ENCODE measurements at regions not wholly inside any gene's neighbourhood (a gene's known extent, or its start where the extent isn't known, plus 50 kb on each side); places are given as distances from the start of the nearest gene placed in this dataset.

DNA sequence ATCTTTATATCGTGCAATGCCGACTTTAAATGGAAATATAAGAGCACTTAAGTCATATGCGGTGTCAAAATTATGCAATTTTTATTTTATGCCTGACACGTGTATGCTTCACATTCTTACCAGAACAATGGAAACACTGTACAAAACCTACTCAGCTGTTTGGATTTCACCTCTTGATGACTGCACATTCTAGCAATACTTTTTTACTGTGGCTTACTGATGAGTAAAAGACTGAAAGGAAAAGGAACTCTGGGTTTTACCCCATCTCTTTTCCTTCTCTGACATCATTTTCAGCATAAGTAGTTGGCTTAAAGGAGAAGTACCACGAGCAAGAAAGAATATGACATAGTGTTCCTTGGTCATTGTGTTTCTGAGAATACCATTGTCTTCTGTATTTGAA lies 142.8 kb downstream of the POLR2M start:
- DNase-seq (ENCODE audit: extremely low read depth, low read depth), result no peak
- TF ChIP-seq, protein P1, sequence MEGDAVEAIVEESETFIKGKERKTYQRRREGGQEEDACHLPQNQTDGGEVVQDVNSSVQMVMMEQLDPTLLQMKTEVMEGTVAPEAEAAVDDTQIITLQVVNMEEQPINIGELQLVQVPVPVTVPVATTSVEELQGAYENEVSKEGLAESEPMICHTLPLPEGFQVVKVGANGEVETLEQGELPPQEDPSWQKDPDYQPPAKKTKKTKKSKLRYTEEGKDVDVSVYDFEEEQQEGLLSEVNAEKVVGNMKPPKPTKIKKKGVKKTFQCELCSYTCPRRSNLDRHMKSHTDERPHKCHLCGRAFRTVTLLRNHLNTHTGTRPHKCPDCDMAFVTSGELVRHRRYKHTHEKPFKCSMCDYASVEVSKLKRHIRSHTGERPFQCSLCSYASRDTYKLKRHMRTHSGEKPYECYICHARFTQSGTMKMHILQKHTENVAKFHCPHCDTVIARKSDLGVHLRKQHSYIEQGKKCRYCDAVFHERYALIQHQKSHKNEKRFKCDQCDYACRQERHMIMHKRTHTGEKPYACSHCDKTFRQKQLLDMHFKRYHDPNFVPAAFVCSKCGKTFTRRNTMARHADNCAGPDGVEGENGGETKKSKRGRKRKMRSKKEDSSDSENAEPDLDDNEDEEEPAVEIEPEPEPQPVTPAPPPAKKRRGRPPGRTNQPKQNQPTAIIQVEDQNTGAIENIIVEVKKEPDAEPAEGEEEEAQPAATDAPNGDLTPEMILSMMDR (IDR thresholded peaks at IDR 0.05; ENCODE audit: low read depth, low read length), result no peak

DNA sequence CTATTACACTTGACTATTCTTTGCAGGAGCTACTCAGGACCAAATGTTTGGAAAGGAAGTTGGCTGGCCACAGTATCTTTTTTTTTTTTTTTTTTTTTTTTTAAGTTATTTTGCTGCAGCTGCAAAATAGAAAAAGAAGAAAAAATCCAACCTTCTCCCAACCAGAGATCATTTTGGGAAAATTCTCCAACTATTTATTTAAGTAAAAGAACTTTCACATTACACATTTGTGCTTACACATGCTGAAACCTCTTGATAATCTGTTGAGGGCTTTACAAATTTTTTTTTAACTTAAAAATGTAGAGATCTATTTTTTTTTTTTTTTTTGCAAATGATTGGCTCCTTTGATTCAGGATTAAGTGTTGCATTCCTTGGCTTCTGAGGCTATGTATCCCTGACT lies 148.0 kb downstream of the POLR2M start:
- TF ChIP-seq, protein P1 (IDR thresholded peaks at IDR 0.05; ENCODE audit: low read depth, low read length), result no peak
- no peak for DNase-seq (ENCODE audit: extremely low read depth, low read depth)

DNA sequence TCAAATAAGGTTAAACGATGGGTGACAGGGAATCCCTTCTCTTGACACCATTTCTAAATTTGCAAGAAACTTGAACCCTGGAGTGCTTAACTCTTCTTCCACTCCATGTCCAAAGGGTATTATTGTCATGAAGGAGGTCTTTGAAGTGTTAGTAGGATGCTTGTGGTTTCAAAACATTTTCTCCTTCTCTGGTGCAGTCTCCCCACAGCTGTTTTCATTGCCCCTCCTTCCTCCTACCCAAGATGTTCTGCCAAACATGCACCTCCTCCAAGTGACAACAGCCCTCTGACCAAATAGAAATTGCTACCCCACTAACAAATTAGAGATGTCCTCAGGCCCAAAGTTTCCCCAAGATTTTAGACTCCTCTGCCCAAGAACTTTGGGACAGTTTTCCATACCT lies 151.4 kb downstream of the POLR2M start:
- TF ChIP-seq, protein P1 (IDR thresholded peaks at IDR 0.05; ENCODE audit: low read depth, low read length), result no peak
- no peak for DNase-seq (ENCODE audit: extremely low read depth, low read depth)

DNA sequence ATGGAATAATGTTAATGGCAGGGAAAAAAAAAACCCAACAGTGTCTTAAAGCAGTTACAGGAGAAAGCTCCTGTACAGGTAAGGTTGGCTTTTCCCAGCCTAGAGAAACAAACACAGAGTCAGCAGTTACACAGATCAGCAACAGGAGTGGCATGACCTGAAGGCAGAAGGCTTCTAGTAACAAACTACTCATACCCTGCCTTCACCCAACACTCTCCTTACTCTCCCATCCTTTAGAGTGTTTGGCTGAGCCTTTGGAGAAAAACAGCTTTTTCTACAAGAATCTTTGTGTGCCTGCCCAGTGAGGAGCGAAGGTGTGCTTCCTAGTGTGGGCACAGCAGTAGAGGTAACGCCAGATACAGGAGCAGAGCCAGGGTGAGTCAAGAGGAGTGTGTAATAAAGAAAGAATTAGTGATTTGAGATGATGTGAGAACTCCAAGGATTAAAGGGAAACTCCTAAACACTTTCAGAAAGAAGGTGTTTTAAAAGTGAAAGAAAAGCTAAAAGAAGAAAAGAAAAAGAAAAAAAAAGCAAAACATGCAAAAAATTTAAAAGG lies 152.7 kb downstream of the POLR2M start:
- no peak for DNase-seq (ENCODE audit: extremely low read depth, low read depth)
- TF ChIP-seq, protein P1 (IDR thresholded peaks at IDR 0.05; ENCODE audit: low read depth, low read length), result no peak

DNA sequence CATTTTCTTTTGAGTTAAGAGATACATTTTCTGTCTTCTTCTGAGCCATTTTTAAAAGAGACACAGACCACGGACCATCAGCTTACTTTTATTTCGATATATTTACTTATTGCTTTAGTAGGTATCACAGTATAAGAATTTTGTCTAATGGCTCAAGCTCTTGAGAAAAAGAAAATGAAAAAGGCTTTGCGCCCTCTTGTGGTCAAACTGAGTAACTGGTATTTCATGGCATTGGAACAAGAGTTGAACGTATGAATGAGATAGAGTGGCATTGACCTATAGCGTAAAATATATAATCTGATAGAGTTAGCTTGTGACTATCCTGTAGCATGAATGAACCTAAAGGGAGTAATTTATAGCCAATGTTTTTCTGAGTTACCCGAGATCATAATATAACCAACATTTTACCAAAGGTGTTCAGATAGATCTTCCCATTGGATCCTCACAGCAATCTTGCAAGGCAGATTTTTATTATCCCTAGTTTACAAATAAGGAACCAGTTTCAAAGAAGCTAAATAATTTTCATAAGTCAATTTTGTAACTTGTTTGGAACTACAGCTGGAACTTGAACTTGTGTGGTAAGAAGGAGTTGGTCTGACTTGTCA lies 154.6 kb downstream of the POLR2M start:
- peak; percentile 39 for DNase-seq (ENCODE audit: extremely low read depth, low read depth)
- TF ChIP-seq, protein P1 (IDR thresholded peaks at IDR 0.05; ENCODE audit: low read depth, low read length), result peak; percentile 75

DNA sequence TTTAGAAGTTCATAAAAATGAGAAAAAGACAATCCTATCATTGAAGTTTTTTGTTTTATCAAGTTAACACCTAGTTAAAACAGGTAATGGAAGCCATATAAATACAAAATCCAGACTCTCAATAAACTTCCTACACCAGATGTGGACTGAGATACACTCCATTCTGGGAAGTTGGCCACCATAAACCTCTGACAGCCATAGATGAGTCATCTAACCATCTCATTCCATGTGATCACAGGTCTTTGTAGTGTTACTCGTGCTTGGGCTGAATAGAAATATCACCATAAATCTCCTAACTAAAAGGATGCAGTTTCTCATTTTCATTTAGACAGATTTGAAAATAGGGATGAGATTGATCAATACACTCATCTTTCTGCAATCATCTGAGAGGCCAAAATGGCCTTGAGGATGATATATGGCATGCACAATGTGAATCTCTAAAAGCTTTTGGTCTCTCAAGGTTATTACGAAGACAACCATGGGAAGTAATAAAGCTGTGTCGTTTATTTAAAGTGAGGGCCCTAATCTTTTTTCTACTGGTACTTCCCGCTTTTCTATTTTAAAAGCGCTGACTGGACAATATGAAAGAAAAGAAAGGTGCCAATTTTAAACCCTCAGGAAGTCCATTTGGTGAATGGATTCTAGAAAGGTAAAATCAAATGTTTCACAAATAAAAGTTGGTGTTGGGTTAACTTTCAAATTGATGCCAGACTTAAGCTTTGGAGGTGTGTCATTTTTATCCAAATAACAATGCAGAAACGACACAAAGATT lies 155.5 kb downstream of the POLR2M start:
- TF ChIP-seq, protein P1 (IDR thresholded peaks at IDR 0.05; ENCODE audit: low read depth, low read length), result no peak
- DNase-seq (ENCODE audit: extremely low read depth, low read depth), result peak; percentile 11

DNA sequence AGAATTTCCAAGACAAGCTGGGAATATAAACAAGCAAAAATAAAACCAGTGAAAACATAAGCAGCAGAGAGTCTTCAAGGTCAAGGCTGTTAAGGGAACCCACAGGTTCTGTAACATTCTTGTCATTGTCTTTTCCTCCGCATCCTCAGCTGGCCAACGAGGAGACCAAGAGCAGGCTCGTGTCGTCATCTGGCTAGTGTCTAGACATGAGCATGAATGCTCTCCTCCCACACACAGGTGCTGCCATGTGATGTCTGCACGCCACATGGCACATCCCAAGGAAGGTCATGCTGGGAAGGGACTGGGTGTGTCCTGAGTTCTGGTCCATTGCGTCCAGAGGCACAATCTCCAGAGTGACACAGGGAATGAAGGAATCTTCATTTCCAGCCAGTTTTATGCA lies 156.2 kb downstream of the POLR2M start:
- TF ChIP-seq, protein P1 (IDR thresholded peaks at IDR 0.05; ENCODE audit: low read depth, low read length), result no peak
- no peak for DNase-seq (ENCODE audit: extremely low read depth, low read depth)
